GM12878 (cell line): ENCODE measurements at regions not wholly inside any gene's neighbourhood (a gene's known extent, or its start where the extent isn't known, plus 50 kb on each side); places are given as distances from the start of the nearest gene placed in this dataset.

Source experiments
- ATAC-seq: fragments of 200-7000 bp; cut with Tn5 transposase; 3 replicates; pipeline ENCODE4 v1.9.1; 2020; ENCODE audit warnings: mild to moderate bottlenecking, moderate library complexity
- BruUV-seq: library from RNA; stranded (reverse); fragments of 400-500 nt; replicated peaks from 2 replicates; lab custom pipeline; 2021; lab: Mats Ljungman, UMichigan
- CTCF ChIA-PET: fragments of 300-600 bp; sonication (Branson Sonifier 250); formaldehyde crosslinking; extraction: SDS; loops from one replicate; lab custom pipeline; 2021; ENCODE audit warnings: inconsistent platforms; lab: Yijun Ruan, JAX
- POLR2A ChIA-PET: fragments of 350-600 bp; formaldehyde crosslinking; extraction: SDS; loops from one replicate; lab custom pipeline; 2021; ENCODE audit warnings: inconsistent platforms; lab: Charles Lee
- RAD21 ChIA-PET: fragments of 300-600 bp; sonication (Branson Sonifier 250); formaldehyde crosslinking; loops from one replicate; lab custom pipeline; 2023; ENCODE audit warnings: antibody characterized with exemption; ENCODE audit not compliant: unreplicated experiment; lab: Charles Lee
- SMC1A ChIA-PET: fragments of 300-600 bp; sonication (Branson Sonifier 250); formaldehyde crosslinking; loops from one replicate; lab custom pipeline; 2023; ENCODE audit not compliant: unreplicated experiment, uncharacterized antibody; lab: Charles Lee
- DNase-seq: peaks from one replicate; pipeline ENCODE4 v3.0.0-alpha.2; 2011; ENCODE audit warnings: low read depth, low spot score
- FAIRE-seq: peaks from 3 replicates; lab custom pipeline; 2011; peaks lifted over from hg19 to GRCh38; lab: Jason Lieb, UNC
- H2AFZ ChIP-seq: 2 replicates; pipeline ENCODE4 v1.6.0; 2011; ENCODE audit warnings: low read depth, low read length, control low read depth; ENCODE audit not compliant: control insufficient read depth
- H3K27ac ChIP-seq: 2 replicates; pipeline ENCODE4 v1.5.1; 2011; ENCODE audit warnings: control low read depth; ENCODE audit not compliant: control insufficient read depth, insufficient read depth
- H3K27me3 ChIP-seq, 2 experiments: replicated peaks in 1 of 2; 2 replicates each; pipeline versions ENCODE4 v1.6.0 to v1.6.1; 2011; ENCODE audit warnings: low read length in 1 of 2; ENCODE audit not compliant: control insufficient read depth in 2 of 2, insufficient read depth in 2 of 2
- H3K36me3 ChIP-seq, 2 experiments: 2 replicates each; pipeline ENCODE4 v1.5.1; 2011; ENCODE audit warnings: low read length in 1 of 2; ENCODE audit not compliant: control insufficient read depth in 2 of 2, insufficient read depth in 2 of 2
- H3K4me1 ChIP-seq: 2 replicates; pipeline ENCODE4 v1.6.1; 2011; ENCODE audit warnings: mild to moderate bottlenecking, low read length, moderate library complexity, mixed read lengths; ENCODE audit not compliant: control insufficient read depth, insufficient read depth
- H3K4me2 ChIP-seq: 2 replicates; pipeline ENCODE4 v1.6.0; 2011; ENCODE audit warnings: control low read depth; ENCODE audit not compliant: control insufficient read depth, insufficient read depth
- H3K4me3 ChIP-seq: fragments of 200-600 bp; sonication (generic); 2 replicates; pipeline ENCODE4 v1.5.1; 2016
- H3K79me2 ChIP-seq: 2 replicates; pipeline ENCODE4 v1.6.0; 2011; ENCODE audit warnings: low read length; ENCODE audit not compliant: control insufficient read depth, insufficient read depth
- H3K9ac ChIP-seq: 2 replicates; pipeline ENCODE4 v1.8.0; 2011; ENCODE audit warnings: low read length, control low read depth, mixed read lengths; ENCODE audit not compliant: control insufficient read depth, insufficient read depth
- H3K9me3 ChIP-seq: replicated peaks from 3 replicates; pipeline ENCODE4 v1.5.1; 2011; ENCODE audit warnings: mild to moderate bottlenecking, low read length; ENCODE audit not compliant: control insufficient read depth, insufficient read depth
- H4K20me1 ChIP-seq: 2 replicates; pipeline ENCODE4 v1.6.0; 2011; ENCODE audit not compliant: control insufficient read depth, insufficient read depth
- FOXM1 ChIP-seq: IDR thresholded peaks from 2 replicates; pipeline ENCODE4 v1.6.1; 2012; ENCODE audit warnings: low read depth, mild to moderate bottlenecking, inconsistent platforms, low read length, moderate library complexity
- TBL1XR1 ChIP-seq: IDR thresholded peaks from 2 replicates; pipeline ENCODE4 v1.6.1; 2012; ENCODE audit warnings: low read depth, low read length, improper control_type of control experiment
- YY1 ChIP-seq: IDR thresholded peaks from 2 replicates; pipeline ENCODE4 v1.6.1; 2011; ENCODE audit warnings: low read depth, mild to moderate bottlenecking, low read length
- WGBS: methylation state at CpG from one replicate; pipeline ENCODE4 v1.1.6; 2016; ENCODE audit warnings: low lambda C conversion rate; ENCODE audit not compliant: insufficient replicate concordance, insufficient coverage; ENCODE audit errors: missing lambda C conversion rate; 5-methylcytosine and 5-hydroxymethylcytosine counted together
- in situ Hi-C: fragments of 300-500 bp; cut with MboI; formaldehyde crosslinking; loops from 9 replicates; pipeline ENCODE4 v1.14.3; 2018; ENCODE audit warnings: mixed read lengths
- intact Hi-C: fragments of 100-400 bp; cut with micrococcal nuclease; formaldehyde crosslinking; loops from one replicate; pipeline ENCODE4 v1.14.2; 2022; ENCODE audit not compliant: unreplicated experiment
- TF ChIP-seq, protein P1 (sequence below), 3 experiments: IDR thresholded peaks in 2 of 3; conservative IDR thresholded peaks in 1 of 3; 2 replicates each; pipeline ENCODE4 v1.5.1; 2011; ENCODE audit warnings: low read depth in 3 of 3, low read length in 3 of 3, mild to moderate bottlenecking in 3 of 3, control low read depth in 2 of 3, moderate library complexity in 2 of 3, inconsistent platforms in 1 of 3, mixed read lengths in 1 of 3; ENCODE audit not compliant: control insufficient read depth in 2 of 3, insufficient read depth in 1 of 3; ENCODE audit errors: extremely low read depth in 1 of 3
- TF ChIP-seq, protein P2 (sequence below): fragments of 450-650 bp; formaldehyde crosslinking; IDR thresholded peaks from 2 replicates; pipeline ENCODE4 v1.4.0; 2020; ENCODE audit warnings: mild to moderate bottlenecking, moderate library complexity

DNA sequence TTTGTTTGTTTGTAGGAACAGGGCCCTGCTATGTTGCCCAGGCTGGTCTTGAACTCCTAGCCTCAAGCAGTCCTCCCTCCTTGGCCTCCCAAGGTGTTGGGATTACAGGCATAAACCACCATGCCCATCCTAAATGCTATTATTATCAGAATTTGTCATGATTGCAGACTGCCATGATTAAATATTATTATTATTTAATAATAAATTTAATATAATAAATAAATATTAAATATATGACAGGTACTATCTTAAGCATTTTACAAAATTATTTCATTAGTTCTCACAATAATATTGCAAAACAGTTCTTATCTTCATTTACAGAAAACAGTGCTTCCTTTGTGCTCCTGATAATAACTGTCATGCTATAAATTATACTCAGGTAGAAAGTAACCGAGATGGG, 133.4 kb upstream of the JADE1 start:
- no peak overlapping the region for H2AFZ ChIP-seq
- peaks cover 9% of the 10 kb centered on the region for H3K4me1 ChIP-seq
- no peaks in the 10 kb centered on the region for H3K27me3 ChIP-seq
- no peaks in the 10 kb centered on the region for H4K20me1 ChIP-seq
- H3K9me3 ChIP-seq = no peaks in the 10 kb centered on the region; the same call in 2 of the 3 replicates
- ATAC-seq (no peak), FAIRE-seq (no peak), DNase-seq (no peak)
- POLR2A ChIA-PET = no interaction called here
- H3K4me3 ChIP-seq = no peak overlapping the region
- RAD21 ChIA-PET = interaction anchor here (3.0 to 4.5 kb wide), 2 partner anchors 101 to 222 kb away, joined by 30 to 40 read pairs; no protein-coding TSS in a partner anchor
- no peak overlapping the region for H3K9ac ChIP-seq
- in situ Hi-C loops = no loop called here
- TF ChIP-seq TBL1XR1 = no peak
- TF ChIP-seq, protein P1, sequence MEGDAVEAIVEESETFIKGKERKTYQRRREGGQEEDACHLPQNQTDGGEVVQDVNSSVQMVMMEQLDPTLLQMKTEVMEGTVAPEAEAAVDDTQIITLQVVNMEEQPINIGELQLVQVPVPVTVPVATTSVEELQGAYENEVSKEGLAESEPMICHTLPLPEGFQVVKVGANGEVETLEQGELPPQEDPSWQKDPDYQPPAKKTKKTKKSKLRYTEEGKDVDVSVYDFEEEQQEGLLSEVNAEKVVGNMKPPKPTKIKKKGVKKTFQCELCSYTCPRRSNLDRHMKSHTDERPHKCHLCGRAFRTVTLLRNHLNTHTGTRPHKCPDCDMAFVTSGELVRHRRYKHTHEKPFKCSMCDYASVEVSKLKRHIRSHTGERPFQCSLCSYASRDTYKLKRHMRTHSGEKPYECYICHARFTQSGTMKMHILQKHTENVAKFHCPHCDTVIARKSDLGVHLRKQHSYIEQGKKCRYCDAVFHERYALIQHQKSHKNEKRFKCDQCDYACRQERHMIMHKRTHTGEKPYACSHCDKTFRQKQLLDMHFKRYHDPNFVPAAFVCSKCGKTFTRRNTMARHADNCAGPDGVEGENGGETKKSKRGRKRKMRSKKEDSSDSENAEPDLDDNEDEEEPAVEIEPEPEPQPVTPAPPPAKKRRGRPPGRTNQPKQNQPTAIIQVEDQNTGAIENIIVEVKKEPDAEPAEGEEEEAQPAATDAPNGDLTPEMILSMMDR (IDR thresholded peaks at IDR 0.05 in 2 of 3, conservative IDR thresholded peaks at IDR 0.05 in 1 of 3; ENCODE audit: control insufficient read depth in 2 of 3, extremely low read depth in 1 of 3, insufficient read depth in 1 of 3, low read depth in 3 of 3, low read length in 3 of 3) = no peak
- TF ChIP-seq YY1 = no peak
- TF ChIP-seq, protein P2, sequence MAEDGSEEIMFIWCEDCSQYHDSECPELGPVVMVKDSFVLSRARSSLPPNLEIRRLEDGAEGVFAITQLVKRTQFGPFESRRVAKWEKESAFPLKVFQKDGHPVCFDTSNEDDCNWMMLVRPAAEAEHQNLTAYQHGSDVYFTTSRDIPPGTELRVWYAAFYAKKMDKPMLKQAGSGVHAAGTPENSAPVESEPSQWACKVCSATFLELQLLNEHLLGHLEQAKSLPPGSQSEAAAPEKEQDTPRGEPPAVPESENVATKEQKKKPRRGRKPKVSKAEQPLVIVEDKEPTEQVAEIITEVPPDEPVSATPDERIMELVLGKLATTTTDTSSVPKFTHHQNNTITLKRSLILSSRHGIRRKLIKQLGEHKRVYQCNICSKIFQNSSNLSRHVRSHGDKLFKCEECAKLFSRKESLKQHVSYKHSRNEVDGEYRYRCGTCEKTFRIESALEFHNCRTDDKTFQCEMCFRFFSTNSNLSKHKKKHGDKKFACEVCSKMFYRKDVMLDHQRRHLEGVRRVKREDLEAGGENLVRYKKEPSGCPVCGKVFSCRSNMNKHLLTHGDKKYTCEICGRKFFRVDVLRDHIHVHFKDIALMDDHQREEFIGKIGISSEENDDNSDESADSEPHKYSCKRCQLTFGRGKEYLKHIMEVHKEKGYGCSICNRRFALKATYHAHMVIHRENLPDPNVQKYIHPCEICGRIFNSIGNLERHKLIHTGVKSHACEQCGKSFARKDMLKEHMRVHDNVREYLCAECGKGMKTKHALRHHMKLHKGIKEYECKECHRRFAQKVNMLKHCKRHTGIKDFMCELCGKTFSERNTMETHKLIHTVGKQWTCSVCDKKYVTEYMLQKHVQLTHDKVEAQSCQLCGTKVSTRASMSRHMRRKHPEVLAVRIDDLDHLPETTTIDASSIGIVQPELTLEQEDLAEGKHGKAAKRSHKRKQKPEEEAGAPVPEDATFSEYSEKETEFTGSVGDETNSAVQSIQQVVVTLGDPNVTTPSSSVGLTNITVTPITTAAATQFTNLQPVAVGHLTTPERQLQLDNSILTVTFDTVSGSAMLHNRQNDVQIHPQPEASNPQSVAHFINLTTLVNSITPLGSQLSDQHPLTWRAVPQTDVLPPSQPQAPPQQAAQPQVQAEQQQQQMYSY = no peak
- TF ChIP-seq FOXM1 = no peak
- H3K36me3 ChIP-seq = no peaks in the 10 kb centered on the region
- 100% methylated on average over 1 of the region's 1 CpG for WGBS
- intact Hi-C loops = loop anchor here (5.0 kb wide), 1 partner anchor 104 kb away; no protein-coding TSS in a partner anchor
- no peak overlapping the region for H3K4me2 ChIP-seq
- CTCF ChIA-PET = interaction anchor here (0.7 to 4.1 kb wide), 3 partner anchors 43 to 223 kb away, joined by 4 to 73 read pairs (median 27); no protein-coding TSS in a partner anchor
- H3K79me2 ChIP-seq = no peaks in the 10 kb centered on the region
- no TSS peak for BruUV-seq
- SMC1A ChIA-PET = interaction anchor here (1.0 to 6.0 kb wide), 8 partner anchors 13 to 226 kb away, joined by 3 to 68 read pairs (median 3); no protein-coding TSS in a partner anchor
- H3K27ac ChIP-seq = no peak overlapping the region
